Neural cell (in vitro differentiated cells): ENCODE measurements at regions not wholly inside any gene's neighbourhood (a gene's known extent, or its start where the extent isn't known, plus 50 kb on each side); places are given as distances from the start of the nearest gene placed in this dataset.

Experiments used
- H2AFZ ChIP-seq: fragments of 200-600, 300-800 bp; sonication (generic), shearing (Covaris generic); 2 replicates; pipeline ENCODE4 v1.6.0; 2014; ENCODE audit warnings: low read depth, mild to moderate bottlenecking, antibody characterized with exemption, low read length, moderate library complexity
- H3F3A ChIP-seq: fragments of 200-600 bp; shearing (Covaris generic); 2 replicates; pipeline ENCODE4 v1.6.1; 2016; ENCODE audit warnings: mild to moderate bottlenecking, moderate library complexity, mixed read lengths, antibody characterized with exemption, low read length; ENCODE audit not compliant: insufficient read depth, poor library complexity, severe bottlenecking
- H3K27ac ChIP-seq: fragments of 200-600, 300-800 bp; sonication (generic), shearing (Covaris generic); 2 replicates; pipeline ENCODE4 v1.5.1; 2014; ENCODE audit warnings: mild to moderate bottlenecking, low read length, moderate library complexity
- H3K27me3 ChIP-seq: fragments of 300-800, 200-600 bp; sonication (generic), shearing (Covaris generic); 2 replicates; pipeline ENCODE4 v1.6.0; 2014; ENCODE audit warnings: mild to moderate bottlenecking, low read depth, low read length, moderate library complexity; ENCODE audit not compliant: insufficient read depth
- H3K36me3 ChIP-seq: fragments of 300-800, 200-600 bp; sonication (generic), shearing (Covaris generic); 2 replicates; pipeline ENCODE4 v1.5.1; 2014; ENCODE audit warnings: mild to moderate bottlenecking, antibody characterized with exemption, low read length, moderate library complexity; ENCODE audit not compliant: insufficient read depth
- H3K4me2 ChIP-seq: fragments of 300-800, 200-600 bp; sonication (generic), shearing (Covaris generic); 2 replicates; pipeline ENCODE4 v1.6.0; 2014; ENCODE audit warnings: mild to moderate bottlenecking, low read length
- H3K4me3 ChIP-seq: fragments of 300-800, 200-600 bp; sonication (generic), shearing (Covaris generic); 2 replicates; pipeline ENCODE4 v1.5.1; 2014; ENCODE audit warnings: mild to moderate bottlenecking, low read length, moderate library complexity
- H3K79me2 ChIP-seq: fragments of 200-600 bp; shearing (Covaris generic); replicated peaks from 2 replicates; pipeline ENCODE4 v1.6.0; 2014; ENCODE audit warnings: mild to moderate bottlenecking, low read length, moderate library complexity; ENCODE audit not compliant: insufficient read depth
- H3K9ac ChIP-seq: fragments of 300-800, 200-600 bp; sonication (generic), shearing (Covaris generic); 2 replicates; pipeline ENCODE4 v1.6.1; 2016; ENCODE audit warnings: mild to moderate bottlenecking, low read length, mixed read lengths
- H3K9me2 ChIP-seq: fragments of 200-600 bp; shearing (Covaris generic); 2 replicates; pipeline ENCODE4 v1.6.1; 2016; ENCODE audit warnings: mild to moderate bottlenecking, low read length, mixed read lengths; ENCODE audit not compliant: insufficient read depth
- H3K9me3 ChIP-seq: fragments of 200-600, 300-800 bp; sonication (generic), shearing (Covaris generic); 2 replicates; pipeline ENCODE4 v1.6.1; 2016; ENCODE audit warnings: mild to moderate bottlenecking, mixed run types, low read length, moderate library complexity, mixed read lengths
- H4K20me1 ChIP-seq: fragments of 200-600 bp; shearing (Covaris generic); 2 replicates; pipeline ENCODE4 v1.6.1; 2016; ENCODE audit warnings: mild to moderate bottlenecking, mixed run types; ENCODE audit not compliant: insufficient read depth
- EP300 ChIP-seq: fragments of 450-650 bp; conservative IDR thresholded peaks from 2 replicates; pipeline ENCODE4 v1.6.1; 2014; ENCODE audit warnings: antibody characterized with exemption, mild to moderate bottlenecking, moderate library complexity; ENCODE audit not compliant: poor library complexity, severe bottlenecking
- EZH2 ChIP-seq: fragments of 200-600, 300-800 bp; shearing (Covaris generic), sonication (generic); IDR thresholded peaks from 2 replicates; pipeline ENCODE4 v1.6.1; 2014; ENCODE audit warnings: antibody characterized with exemption, low read length, borderline replicate concordance, mild to moderate bottlenecking; ENCODE audit not compliant: insufficient read depth, poor library complexity, severe bottlenecking
- MXI1 ChIP-seq: fragments of 450-650 bp; conservative IDR thresholded peaks from 2 replicates; pipeline ENCODE4 v1.6.1; 2014; ENCODE audit warnings: antibody characterized with exemption, mild to moderate bottlenecking; ENCODE audit not compliant: poor library complexity, severe bottlenecking
- POLR2AphosphoS5 ChIP-seq: IDR thresholded peaks from 2 replicates; pipeline ENCODE4 v1.6.1; 2012
- RAD21 ChIP-seq: fragments of 450-650 bp; conservative IDR thresholded peaks from 2 replicates; pipeline ENCODE4 v1.6.1; 2014; ENCODE audit warnings: antibody characterized with exemption, mild to moderate bottlenecking, moderate library complexity
- SMC3 ChIP-seq: fragments of 450-650 bp; conservative IDR thresholded peaks from 2 replicates; pipeline ENCODE4 v1.6.1; 2014; ENCODE audit warnings: antibody characterized with exemption, mild to moderate bottlenecking, moderate library complexity; ENCODE audit not compliant: poor library complexity
- TAF1 ChIP-seq: IDR thresholded peaks from 2 replicates; pipeline ENCODE4 v1.6.1; 2012; ENCODE audit warnings: low read depth
- TF ChIP-seq, protein P1 (sequence below): IDR thresholded peaks from 2 replicates; pipeline ENCODE4 v1.6.1; 2012; ENCODE audit warnings: borderline replicate concordance
- TF ChIP-seq, protein P2 (sequence below): fragments of 450-650 bp; IDR thresholded peaks from 2 replicates; pipeline ENCODE4 v1.5.1; 2014; ENCODE audit warnings: antibody characterized with exemption, mild to moderate bottlenecking, moderate library complexity; ENCODE audit not compliant: poor library complexity, severe bottlenecking

- no peak overlapping the region for H3K27ac ChIP-seq
- no peaks in the 10 kb centered on the region for H4K20me1 ChIP-seq
- H3K4me2 ChIP-seq, result no peak overlapping the region
- TF ChIP-seq EZH2 (no peak), TAF1 (no peak), POLR2AphosphoS5 (no peak), MXI1 (no peak), EP300 (no peak), SMC3 (no peak), RAD21 (no peak)
- TF ChIP-seq, protein P1, sequence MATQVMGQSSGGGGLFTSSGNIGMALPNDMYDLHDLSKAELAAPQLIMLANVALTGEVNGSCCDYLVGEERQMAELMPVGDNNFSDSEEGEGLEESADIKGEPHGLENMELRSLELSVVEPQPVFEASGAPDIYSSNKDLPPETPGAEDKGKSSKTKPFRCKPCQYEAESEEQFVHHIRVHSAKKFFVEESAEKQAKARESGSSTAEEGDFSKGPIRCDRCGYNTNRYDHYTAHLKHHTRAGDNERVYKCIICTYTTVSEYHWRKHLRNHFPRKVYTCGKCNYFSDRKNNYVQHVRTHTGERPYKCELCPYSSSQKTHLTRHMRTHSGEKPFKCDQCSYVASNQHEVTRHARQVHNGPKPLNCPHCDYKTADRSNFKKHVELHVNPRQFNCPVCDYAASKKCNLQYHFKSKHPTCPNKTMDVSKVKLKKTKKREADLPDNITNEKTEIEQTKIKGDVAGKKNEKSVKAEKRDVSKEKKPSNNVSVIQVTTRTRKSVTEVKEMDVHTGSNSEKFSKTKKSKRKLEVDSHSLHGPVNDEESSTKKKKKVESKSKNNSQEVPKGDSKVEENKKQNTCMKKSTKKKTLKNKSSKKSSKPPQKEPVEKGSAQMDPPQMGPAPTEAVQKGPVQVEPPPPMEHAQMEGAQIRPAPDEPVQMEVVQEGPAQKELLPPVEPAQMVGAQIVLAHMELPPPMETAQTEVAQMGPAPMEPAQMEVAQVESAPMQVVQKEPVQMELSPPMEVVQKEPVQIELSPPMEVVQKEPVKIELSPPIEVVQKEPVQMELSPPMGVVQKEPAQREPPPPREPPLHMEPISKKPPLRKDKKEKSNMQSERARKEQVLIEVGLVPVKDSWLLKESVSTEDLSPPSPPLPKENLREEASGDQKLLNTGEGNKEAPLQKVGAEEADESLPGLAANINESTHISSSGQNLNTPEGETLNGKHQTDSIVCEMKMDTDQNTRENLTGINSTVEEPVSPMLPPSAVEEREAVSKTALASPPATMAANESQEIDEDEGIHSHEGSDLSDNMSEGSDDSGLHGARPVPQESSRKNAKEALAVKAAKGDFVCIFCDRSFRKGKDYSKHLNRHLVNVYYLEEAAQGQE, result no peak
- TF ChIP-seq, protein P2, sequence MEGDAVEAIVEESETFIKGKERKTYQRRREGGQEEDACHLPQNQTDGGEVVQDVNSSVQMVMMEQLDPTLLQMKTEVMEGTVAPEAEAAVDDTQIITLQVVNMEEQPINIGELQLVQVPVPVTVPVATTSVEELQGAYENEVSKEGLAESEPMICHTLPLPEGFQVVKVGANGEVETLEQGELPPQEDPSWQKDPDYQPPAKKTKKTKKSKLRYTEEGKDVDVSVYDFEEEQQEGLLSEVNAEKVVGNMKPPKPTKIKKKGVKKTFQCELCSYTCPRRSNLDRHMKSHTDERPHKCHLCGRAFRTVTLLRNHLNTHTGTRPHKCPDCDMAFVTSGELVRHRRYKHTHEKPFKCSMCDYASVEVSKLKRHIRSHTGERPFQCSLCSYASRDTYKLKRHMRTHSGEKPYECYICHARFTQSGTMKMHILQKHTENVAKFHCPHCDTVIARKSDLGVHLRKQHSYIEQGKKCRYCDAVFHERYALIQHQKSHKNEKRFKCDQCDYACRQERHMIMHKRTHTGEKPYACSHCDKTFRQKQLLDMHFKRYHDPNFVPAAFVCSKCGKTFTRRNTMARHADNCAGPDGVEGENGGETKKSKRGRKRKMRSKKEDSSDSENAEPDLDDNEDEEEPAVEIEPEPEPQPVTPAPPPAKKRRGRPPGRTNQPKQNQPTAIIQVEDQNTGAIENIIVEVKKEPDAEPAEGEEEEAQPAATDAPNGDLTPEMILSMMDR, result no peak
- H3F3A ChIP-seq, result no peaks in the 10 kb centered on the region
- no peaks in the 10 kb centered on the region for H3K27me3 ChIP-seq
- H2AFZ ChIP-seq, result no peak overlapping the region
- H3K4me3 ChIP-seq, result no peak overlapping the region
- H3K9ac ChIP-seq, result no peak overlapping the region
- no peaks in the 10 kb centered on the region for H3K9me3 ChIP-seq
- no peaks in the 10 kb centered on the region for H3K36me3 ChIP-seq
- H3K9me2 ChIP-seq, result no peaks in the 10 kb centered on the region
- H3K79me2 ChIP-seq, result no peaks in the 10 kb centered on the region
Measured at GRCh38 chr1:185467122-185467521, 150.1 kb upstream of the IVNS1ABP start.

DNA sequence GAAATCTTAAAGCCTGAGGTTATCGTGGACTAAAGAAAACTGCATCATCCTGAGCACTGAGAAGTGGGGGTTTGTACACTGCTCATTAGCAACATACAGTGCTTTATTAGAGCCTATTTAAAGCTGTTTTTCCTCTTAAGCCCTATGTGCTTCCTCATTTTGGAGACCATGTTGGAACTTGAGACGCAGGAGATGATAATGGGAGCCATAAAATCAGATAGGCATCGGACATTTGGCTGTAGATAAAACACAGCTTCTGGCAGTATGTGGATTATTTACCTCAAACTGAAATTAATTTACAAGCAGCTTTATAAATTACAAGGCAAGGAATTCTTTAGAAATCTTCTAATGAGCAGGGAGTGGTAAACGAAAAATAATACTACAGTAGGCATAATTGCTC is 147.7 kb upstream of the IVNS1ABP start:
- no peak overlapping the region for H2AFZ ChIP-seq
- TF ChIP-seq, protein P2, result no peak
- TF ChIP-seq, protein P1, result no peak
- TF ChIP-seq TAF1 (no peak), EP300 (no peak), RAD21 (no peak), MXI1 (no peak), EZH2 (no peak), POLR2AphosphoS5 (no peak), SMC3 (no peak)

More for the DNA sequence above, 147.7 kb upstream of the IVNS1ABP start:
- Histone ChIP-seq H3K9me2 (no peaks in the 10 kb centered on the region), H4K20me1 (no peaks in the 10 kb centered on the region), H3K36me3 (no peaks in the 10 kb centered on the region), H3K9me3 (no peaks in the 10 kb centered on the region), H3K27ac (no peak overlapping the region), H3K9ac (no peak overlapping the region), H3K4me3 (no peak overlapping the region), H3F3A (no peaks in the 10 kb centered on the region), H3K27me3 (no peaks in the 10 kb centered on the region), H3K79me2 (no peaks in the 10 kb centered on the region), H3K4me2 (no peak overlapping the region)
